Islet precursor cell (in vitro differentiated cells): ENCODE measurements at regions not wholly inside any gene's neighbourhood (a gene's known extent, or its start where the extent isn't known, plus 50 kb on each side); places are given as distances from the start of the nearest gene placed in this dataset.
"Not testable (repeated sequence)": the region's sequence is repeated elsewhere in the genome, so short reads cannot be mapped to it uniquely, and the experiment has no call there.

Experiments used
- DNase-seq: peaks from one replicate; pipeline ENCODE4 v3.0.0-alpha.2; 2018

DNA sequence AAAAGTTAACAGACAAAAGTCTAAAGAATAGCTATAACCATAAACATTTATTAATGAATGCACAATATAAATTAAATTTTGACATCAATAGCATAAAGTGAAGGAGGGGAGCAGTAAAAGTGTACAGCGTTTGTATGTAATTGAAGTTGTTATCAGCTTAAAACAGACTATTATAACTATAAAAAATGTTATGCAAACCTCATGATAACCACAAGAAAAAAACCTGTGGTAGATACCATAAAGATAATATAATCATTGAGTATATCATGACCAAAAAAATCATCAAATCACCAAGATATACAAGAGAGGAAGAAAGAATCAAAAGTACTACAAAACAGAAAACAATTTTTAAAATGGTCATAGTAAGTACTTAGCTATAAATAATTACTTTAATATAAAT is 122.1 kb upstream of the ID2 start:
- no peak for DNase-seq

DNA sequence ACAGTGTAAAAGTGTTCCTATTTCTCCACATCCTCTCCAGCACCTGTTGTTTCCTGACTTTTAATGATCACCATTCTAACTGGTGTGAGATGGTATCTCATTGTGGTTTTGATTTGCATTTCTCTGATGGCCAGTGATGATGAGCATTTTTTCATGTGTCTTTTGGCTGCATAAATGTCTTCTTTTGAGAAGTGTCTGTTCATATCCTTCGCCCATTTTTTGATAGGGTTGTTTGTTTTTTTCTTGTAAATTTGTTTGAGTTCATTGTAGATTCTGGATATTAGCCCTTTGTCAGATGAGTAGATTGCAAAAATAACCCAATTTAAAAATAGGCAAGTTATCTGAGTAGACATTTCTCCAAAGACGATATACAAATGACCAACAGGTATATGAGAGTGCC is 120.2 kb upstream of the ID2 start:
- not testable (repeated sequence) for DNase-seq

DNA sequence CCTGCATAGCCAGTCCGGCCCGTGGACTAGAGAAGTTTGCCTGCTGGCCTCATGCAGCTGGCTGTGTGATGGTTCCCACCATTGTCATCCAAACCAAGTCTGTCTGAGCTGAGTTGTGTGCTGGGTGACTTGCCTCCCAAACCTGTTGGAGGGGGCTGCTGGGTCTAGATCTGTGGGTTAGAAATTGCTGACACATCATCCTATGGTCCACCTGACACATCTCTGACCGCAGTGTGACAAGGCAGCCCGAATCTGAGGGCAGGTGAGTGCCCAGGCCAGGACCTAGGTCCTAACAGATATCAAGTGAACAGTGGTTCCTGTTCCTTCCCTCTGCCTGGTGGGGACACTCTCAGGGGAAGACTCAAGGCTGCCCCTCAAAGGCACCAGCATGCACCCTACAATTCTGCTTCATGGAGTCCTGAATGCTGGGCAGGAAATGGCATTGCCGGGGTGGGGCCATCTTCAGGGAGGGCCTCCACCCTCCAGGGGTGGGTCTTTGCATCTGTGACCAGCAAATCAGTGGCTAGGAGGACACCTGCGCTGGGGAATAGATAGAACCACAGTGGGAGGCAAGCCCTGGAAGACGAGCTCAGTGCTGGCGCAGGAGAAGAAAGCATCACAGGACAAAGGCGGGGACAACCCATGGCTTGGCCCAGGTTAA is 117.9 kb upstream of the ID2 start:
- DNase-seq = peak; percentile 35

DNA sequence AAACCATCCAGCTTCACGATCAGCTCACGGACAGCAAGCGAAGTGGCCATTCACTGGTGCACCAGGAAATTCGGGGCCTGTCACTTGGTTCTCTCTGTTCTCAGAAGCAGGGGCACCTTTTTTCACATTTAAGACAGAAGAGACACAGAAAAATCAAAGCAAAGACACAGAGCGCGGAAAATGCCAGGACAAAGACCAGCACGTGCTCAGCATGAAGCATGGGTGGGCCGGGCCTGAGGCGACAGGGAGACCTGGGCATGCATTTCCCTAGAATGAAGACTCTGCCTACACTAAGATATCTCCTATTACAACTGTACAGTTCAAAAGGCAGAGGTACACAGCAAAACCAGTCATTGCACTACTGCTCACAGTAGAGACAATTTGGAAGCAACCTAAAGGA is 117.4 kb upstream of the ID2 start:
- DNase-seq = peak; percentile 33

DNA sequence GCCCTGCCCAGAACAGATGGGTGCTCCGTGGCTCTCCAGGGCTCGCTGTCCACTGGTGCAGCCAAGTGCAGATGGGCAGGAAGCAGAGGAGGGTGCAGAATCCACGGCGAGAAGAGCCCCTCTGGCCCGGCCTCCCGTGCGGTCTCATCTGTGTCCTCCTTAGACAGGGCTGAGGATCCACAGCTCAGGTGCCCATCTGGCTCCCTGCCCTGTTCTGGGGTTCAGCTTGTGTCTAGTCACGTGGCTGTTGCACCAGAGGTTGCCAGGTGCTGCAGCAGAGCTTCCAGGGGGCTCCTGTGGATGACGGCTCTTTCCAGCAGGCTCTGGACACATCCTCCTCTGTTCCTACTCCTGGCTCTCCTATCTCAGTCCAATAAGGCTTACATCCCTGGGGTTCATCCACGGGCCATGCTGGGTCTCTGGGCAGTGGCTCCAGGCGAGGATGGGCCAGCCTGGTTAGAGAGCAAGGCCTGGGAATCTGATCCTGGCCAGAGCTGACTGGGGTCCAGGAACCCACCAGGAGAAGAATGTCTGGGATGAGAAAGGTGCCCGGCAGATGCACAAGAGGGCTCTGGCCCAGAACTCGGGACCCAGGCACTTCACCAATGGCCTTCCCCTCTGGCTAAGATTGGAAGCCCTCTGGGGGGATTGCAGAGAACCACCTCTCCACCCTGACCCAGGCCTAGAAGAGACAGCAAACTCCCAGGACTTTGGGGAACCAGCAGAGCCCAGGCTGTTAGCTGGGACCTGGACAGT is 116.3 kb upstream of the ID2 start:
- DNase-seq = no peak

DNA sequence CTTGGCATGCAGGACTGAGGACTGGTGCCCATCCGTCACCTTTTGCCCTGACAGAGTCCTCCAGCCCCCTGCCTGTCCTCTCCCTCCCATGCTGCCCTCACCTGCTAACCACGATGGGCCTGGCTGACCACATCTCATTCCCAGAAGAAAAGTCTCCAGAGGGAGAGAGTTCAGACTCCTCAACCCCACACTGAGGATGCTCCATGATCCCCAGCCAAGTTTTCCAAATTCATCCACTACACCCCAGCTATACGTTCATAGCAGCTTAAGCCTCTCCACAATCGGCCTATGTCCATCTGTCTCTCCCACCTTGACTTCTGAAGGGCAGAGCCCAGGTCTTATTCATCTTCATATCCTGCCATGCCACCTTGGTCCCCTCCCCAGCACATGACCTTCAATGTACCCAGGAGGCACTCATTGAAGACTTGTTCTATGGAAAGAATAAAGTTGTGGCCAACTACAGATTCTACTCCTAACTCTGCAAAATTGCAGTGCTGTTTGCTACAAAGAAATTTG is 115.6 kb upstream of the ID2 start:
- DNase-seq = no peak

DNA sequence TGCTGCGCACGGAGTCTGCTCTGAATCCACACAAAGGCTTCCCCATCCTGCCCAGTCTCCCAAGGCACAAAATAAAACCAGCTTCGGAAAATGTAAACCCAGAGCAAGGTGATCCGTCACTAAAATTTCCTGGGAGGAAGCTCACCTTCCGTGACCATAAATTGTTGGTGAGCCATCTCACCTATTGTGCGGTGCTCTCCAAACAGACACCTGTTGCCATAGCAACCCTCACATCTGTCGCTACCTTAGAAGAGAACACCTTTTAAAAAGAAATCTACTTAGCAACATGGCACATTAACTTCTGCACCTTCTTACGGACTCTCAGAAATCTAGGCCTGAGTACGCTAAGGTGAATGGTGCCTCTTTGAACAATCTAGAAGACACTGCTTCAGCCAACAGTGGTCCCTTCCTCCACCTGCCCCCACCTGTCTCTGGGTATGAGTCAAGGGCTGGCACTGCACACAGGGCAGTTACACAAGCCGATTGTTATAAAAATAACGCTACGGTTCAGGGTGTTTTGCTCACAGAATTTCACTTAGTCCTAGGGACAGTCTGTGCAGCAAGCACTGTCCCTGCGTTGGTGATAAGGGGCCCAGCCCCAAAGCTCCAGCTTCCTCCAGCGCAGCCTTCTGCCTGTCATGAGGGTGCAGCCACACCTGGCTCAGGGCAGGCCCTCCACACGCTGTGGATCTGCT is 114.9 kb upstream of the ID2 start:
- no peak for DNase-seq

DNA sequence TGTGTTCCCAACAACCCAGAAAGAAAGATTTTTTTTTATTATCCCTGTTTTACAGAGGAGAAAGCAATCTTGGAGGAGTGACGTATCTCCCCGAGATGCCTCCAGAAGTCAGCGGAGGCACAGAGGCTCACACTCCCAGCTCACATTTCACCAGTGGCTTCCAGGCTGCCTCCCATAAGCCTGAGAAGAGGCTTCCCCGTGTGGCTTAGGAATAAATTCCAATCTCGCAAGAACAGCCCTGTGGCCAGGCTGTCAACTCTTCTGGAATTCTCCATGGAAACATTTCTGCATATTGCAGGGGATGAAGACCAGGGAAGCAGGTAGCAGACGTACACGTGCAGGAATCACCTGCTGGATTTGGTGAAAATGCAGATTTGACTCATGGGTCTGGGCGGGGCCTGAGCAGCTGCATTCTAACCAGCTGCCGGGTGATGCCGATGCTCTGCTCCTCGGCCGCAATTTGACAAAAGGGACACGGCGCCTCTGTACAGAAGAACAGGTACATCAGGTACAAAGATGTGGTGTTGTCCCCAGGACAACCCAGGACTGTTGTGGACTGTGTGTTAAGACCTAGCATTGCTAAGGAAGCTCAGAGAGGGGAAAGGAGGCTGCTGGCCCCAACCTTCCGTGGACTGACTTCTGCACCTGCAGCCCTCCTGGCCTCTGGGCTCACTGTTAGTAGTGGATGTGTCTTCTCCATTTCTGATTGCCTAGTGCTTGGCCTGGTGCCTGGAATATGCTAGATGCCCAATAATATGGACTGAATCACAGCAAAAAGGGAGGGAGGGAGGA is 114.2 kb upstream of the ID2 start:
- peak; percentile 59 for DNase-seq

DNA sequence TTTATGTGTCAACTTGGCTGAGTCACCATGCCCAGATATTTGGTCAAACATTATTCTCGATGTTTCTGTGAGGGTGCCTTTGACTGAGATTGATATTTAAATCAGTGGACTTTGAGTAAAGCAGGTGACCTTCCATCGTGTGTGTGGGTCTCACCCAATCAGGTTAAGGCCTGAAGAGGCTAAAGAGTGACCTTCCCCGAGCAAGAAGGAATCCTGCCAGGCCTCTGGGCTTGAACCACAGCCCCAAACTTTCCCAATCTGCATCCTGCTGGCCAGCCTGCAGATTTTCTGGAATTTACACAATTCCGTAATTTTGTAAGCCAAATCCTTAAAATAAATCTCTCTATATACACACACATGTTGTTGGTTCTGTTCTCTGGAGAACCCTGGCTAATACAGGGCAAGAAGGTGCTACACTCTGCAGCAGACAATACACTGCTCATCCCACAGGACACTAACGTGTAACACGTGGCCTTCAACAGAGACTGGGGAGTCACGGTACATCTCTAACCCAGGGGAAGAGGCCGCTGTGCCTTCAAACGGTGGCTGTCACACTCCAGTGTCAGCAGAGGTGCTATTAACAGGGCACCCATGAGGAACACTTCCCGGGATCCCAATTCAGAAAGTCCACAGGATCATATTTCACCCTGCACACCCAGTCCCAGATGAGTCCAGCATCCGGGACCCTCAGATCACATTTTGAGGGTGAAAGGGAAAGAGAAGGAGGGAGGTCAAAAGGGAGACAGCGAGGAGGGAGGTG is 113.1 kb upstream of the ID2 start:
- DNase-seq = no peak

DNA sequence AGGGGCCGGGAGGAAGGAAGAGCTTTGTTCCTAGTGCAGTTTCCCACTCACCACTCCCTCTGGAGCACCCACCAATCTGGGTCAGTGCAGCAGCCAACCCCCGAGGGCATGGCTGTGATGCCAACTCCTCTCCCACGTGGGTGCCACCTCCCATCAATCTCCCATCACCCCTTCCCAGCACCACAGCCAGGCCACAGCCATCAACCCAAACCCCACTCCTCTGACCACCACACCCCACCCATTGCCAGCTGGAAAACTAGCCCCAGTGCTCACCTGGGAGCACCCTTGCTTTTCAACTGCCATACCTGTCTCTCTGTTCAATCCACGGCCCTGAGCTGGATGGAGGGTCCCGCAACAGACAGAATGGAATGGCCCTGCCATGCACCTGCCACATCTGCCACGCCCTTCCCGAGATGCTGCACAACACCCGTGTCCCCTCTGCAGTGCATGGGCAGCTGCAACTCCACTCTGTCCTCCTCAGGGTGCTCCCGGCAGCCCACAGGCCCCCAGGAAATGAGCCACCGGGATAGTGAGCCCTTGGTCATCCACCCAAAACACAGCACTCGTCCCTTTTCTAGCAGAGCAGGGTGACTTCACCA is 112.4 kb upstream of the ID2 start:
- DNase-seq = peak; percentile 40

DNA sequence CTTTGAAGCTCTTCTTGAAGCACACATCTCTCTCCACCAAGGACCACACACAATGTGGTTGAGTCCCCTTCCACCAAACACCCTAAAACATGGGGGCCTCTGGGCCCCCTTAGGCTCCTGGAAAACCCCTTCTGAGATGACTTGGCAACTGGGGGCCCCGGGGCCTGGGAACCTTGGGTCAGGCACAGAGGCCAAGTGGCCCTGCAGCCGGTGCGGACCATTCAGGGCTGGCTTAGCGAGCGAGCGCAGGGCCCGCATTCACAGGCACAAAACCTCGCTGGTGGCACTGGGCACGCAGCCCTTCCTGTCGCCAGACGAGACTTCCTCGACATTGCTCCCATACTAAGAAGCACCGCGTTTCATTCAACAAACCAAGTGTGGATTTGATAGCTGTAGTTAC is 111.2 kb upstream of the ID2 start:
- no peak for DNase-seq

DNA sequence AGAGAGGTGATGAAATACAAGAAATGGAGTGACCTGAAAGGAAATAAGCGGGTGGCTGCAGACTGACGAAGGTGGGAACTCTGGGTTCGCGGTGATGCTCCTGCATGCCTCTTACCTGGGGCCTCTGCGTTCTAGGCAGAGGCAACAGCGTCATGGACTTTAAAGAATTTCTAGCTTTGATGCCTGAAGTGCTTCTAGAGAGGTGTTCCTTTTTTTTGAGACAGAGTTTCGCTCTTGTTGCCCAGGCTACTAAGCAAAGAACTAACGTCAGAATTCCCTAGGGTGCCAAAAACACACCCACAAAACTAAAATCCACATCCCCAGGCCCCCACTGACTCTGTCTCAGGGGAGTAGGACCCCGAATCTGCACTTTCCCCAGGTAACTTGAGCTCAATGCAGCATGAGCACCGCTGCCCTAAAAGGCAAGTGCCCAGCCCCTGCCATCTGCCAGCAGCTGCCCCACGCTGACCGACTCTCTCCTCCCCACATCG is 110.5 kb upstream of the ID2 start:
- no peak for DNase-seq

DNA sequence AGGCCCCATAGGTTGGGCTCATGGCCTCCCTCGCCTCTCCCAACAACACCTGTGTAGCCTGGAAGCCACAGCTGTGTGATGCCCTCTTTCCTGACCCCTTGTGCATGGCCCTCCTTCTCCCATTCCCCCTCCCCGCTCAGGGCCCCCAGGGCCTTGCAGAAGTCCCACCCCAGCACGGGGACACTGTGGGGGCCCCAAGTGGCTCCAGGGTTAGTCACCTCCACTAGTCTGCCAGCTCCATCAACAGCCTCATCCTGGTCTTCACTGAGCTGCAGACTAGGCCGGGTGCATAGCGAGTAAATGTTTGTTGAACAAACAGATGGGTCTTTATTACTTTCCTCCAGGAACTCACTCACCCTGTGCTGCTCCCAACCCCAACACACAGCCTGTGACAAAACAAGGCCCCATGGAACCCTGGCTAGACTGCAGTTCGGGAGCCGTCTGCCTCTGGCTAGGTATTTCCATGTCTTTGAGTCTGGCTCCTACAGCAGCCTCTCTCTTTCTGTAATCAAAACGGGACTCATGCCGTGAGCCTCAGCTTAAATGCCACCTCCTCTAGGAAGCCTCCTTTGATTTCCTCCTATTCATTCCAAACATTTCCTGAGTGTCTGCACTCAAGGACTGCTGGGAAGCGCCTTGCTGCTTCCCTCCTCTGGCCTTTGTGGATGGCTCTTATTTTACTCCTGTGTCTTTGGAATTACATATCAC is 109.9 kb upstream of the ID2 start:
- peak; percentile 71 for DNase-seq

DNA sequence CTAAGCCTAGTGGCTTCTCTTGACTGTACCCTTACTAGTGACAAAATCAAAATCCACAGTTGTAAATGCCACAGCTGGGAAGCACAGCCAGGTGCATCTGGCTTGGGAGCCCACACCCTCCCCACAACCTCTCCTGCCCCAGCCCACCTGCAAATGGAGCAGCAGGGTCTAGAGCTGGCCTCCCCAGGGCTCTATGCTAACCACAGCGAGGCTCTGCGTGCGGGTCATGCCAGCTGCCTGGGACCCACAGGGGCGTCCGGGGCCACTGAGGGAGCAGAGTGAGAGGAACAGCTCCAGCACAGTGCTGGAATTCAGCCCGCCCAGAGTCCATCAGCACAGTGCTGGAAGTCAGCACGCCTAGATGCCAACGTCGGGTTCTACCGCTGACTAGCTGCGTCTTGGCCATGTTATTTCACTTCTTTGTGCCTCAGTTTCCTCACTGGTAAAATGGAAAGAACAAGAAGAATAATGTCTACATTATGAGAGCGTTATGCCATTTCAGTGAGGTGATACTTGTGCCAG is 109.1 kb upstream of the ID2 start:
- DNase-seq = peak; percentile 56

DNA sequence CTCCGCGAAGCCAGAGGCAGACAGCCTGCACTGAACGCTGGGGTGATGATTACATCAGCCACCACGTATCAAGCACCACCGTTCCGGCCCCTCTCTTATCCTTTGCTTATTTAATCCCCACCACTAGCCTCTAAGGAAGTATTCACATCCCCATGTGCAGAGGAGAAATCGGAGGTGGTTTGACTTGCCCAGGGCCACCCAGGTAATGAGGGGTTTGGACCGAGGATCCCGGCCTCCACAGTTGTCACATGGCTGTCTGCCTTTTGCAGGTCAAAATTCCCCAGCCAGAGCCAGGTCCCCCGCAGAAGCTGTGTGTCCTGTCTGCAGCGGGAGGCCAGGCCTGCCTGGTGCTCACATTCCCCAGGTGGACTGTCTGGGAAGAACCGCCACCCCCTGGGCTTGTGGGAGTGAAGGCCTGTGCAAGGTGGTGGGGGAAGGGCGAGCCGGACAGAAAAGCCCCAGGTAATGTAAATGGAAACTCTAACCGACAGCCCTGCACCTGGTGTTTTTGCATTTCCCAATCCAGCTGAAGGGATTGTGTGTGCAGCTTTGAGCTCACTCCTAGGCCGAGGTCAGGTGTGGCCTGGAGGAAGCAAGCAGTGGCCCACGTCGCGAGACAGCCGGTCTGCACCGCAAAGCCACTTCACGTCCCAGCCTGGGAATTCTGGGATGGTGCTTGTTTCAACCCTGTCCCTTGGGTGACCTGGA is 108.5 kb upstream of the ID2 start:
- peak; percentile 98 for DNase-seq

DNA sequence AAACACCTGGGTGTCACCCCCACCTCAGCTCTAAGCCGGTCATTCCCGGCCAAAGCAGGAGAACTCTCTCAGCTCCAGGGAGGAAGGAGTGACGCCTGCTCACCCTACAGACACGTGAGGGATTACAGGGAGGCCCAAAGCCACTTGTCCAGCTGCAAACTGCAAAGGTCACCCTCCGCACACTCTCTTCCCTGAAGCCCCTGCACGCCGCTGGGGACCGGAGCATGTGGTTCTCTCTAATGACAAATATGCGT is 108.0 kb upstream of the ID2 start:
- no peak for DNase-seq

DNA sequence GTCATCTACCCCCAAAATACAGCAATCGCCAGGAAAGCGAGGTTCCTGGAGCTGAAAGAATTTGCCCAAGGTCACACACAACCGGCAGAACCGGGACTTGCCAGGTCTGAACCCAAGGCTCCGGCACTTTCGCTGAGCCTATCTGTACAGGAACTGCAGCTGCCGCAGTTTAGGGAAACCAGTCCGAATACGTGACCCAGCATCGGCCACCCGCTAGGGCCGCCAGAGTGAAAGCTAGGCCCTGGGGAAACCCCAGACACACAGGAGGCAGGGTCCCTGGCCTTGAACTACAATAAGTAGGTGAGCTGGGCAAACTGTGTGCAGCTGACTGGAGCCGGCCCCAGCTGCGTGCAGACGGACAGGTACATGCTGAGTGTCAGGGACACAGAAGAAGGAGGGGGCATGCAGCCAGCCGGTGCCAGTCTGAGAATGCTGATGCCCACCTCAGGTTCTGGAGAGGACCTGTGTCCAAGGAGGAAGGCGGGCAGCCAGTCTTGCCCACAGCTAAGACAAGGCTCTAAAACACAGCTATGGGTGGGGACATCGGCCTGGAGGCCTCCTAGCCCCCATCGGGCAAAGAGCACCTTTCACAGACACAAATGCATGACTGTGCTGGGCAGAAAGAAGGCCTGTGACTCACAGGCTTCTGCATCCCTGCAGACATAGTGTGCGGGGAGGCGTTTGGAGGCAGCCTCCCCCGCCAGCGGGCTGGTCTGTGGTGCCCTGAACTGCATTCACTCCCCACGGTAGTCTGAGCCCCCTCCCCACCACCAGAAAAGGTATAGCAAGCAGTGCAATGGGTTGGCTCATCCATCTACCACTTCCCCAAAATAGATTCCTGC is 107.4 kb upstream of the ID2 start:
- DNase-seq = peak; percentile 86

DNA sequence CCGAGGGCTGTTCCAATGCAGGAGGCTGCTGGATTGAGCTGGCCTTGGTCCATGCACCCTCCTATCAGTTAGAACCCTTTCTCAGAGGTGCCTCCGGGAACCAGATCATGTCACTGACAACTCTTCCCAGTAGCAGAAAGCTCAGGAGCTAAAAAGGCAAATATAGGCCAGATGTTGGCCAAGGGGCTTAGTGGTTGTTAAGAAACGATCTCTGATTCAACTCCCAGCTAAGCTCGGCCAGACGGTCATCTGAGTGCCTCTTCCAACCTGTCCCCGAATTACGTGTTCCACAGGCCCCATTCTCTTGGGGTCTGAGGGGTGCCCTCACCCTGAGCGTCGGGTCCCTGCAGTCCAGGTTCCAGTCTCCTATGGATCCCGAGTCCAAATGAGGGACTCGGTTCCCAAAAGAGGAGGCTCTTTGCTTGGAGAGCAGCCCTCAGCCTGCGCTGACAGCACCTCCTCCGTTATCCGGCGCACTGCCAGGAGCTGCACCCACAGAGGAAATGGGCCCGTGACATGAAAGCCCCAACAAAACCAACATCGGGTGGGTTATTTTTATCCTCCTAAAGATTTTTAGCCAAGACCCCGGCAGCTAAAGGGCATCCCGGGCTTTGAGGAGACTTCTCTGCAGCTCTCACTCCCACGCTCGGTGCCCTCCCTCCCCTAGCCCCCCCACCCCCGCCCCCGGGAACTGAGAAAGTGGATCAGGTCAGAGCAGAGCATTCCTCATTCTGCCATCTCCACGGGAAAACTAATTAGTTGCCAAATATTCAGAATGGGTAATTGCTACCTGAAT is 106.6 kb upstream of the ID2 start:
- peak; percentile 43 for DNase-seq
